ENCODE measurements at regions not wholly inside any gene's neighbourhood (a gene's known extent, or its start where the extent isn't known, plus 50 kb on each side); places are given as distances from the start of the nearest gene placed in this dataset.

- TF ChIP-seq CTCF (IDR thresholded peaks at IDR 0.05; ENCODE audit: insufficient read depth, low read length, poor library complexity, severe bottlenecking) = no peak
Observed at GRCh38 chr1:104387716-104388508, 638.2 kb downstream of the AMY1C start.

GRCh38 chr1:104392552-104392951 lies 642.9 kb downstream of the AMY1C start:
- DNase-seq (ENCODE audit: low read depth) = no peak
- H3K36me3 ChIP-seq (ENCODE audit: control insufficient read depth, insufficient read depth, low read length) = no peaks in the 10 kb centered on the region

More at GRCh38 chr1:104387716-104388508, 638.2 kb downstream of the AMY1C start:
- no peaks in the 10 kb centered on the region for H3K36me3 ChIP-seq (ENCODE audit: control insufficient read depth, insufficient read depth, low read length)
- no peaks in the 10 kb centered on the region for H3K27me3 ChIP-seq (ENCODE audit: control insufficient read depth, insufficient read depth, low read length)
- DNase-seq (ENCODE audit: low read depth) = no peak
- H3K4me3 ChIP-seq (ENCODE audit: low read depth, low read length) = no peak overlapping the region

GRCh38 chr1:104402178-104402577 lies 652.5 kb downstream of the AMY1C start:
- DNase-seq (ENCODE audit: low read depth) = no peak
- no peaks in the 10 kb centered on the region for H3K27me3 ChIP-seq (ENCODE audit: control insufficient read depth, insufficient read depth, low read length)
- H3K4me3 ChIP-seq (ENCODE audit: low read depth, low read length) = no peak overlapping the region
- TF ChIP-seq CTCF (IDR thresholded peaks at IDR 0.05; ENCODE audit: insufficient read depth, low read length, poor library complexity, severe bottlenecking) = no peak
- no peaks in the 10 kb centered on the region for H3K36me3 ChIP-seq (ENCODE audit: control insufficient read depth, insufficient read depth, low read length)

More at GRCh38 chr1:104392552-104392951, 642.9 kb downstream of the AMY1C start:
- H3K27me3 ChIP-seq (ENCODE audit: control insufficient read depth, insufficient read depth, low read length) = no peaks in the 10 kb centered on the region
- no peak for TF ChIP-seq CTCF (IDR thresholded peaks at IDR 0.05; ENCODE audit: insufficient read depth, low read length, poor library complexity, severe bottlenecking)
- H3K4me3 ChIP-seq (ENCODE audit: low read depth, low read length) = no peak overlapping the region

- Histone ChIP-seq H3K36me3 (ENCODE audit: control insufficient read depth, insufficient read depth, low read length) (no peaks in the 10 kb centered on the region), H3K4me3 (ENCODE audit: low read depth, low read length) (no peak overlapping the region)
- TF ChIP-seq CTCF (IDR thresholded peaks at IDR 0.05; ENCODE audit: insufficient read depth, low read length, poor library complexity, severe bottlenecking) = no peak
Observed at GRCh38 chr1:104403883-104404282, 654.2 kb downstream of the AMY1C start.

GRCh38 chr1:104406728-104407127 lies 657.0 kb downstream of the AMY1C start:
- no peak for TF ChIP-seq CTCF (IDR thresholded peaks at IDR 0.05; ENCODE audit: insufficient read depth, low read length, poor library complexity, severe bottlenecking)

More at GRCh38 chr1:104403883-104404282, 654.2 kb downstream of the AMY1C start:
- H3K27me3 ChIP-seq (ENCODE audit: control insufficient read depth, insufficient read depth, low read length) = no peaks in the 10 kb centered on the region
- no peak for DNase-seq (ENCODE audit: low read depth)

GRCh38 chr1:104408268-104408667 lies 658.6 kb downstream of the AMY1C start:
- H3K27me3 ChIP-seq (ENCODE audit: control insufficient read depth, insufficient read depth, low read length) = no peaks in the 10 kb centered on the region
- no peak for TF ChIP-seq CTCF (IDR thresholded peaks at IDR 0.05; ENCODE audit: insufficient read depth, low read length, poor library complexity, severe bottlenecking)
- H3K4me3 ChIP-seq (ENCODE audit: low read depth, low read length) = no peak overlapping the region
- DNase-seq (ENCODE audit: low read depth) = no peak
- H3K36me3 ChIP-seq (ENCODE audit: control insufficient read depth, insufficient read depth, low read length) = no peaks in the 10 kb centered on the region

More at GRCh38 chr1:104406728-104407127, 657.0 kb downstream of the AMY1C start:
- Histone ChIP-seq H3K4me3 (ENCODE audit: low read depth, low read length) (no peak overlapping the region), H3K27me3 (ENCODE audit: control insufficient read depth, insufficient read depth, low read length) (no peaks in the 10 kb centered on the region), H3K36me3 (ENCODE audit: control insufficient read depth, insufficient read depth, low read length) (no peaks in the 10 kb centered on the region)
- DNase-seq (ENCODE audit: low read depth) = no peak
